RKO (cell line): ENCODE measurements at regions not wholly inside any gene's neighbourhood (a gene's known extent, or its start where the extent isn't known, plus 50 kb on each side); places are given as distances from the start of the nearest gene placed in this dataset.

Experiments used
- DNase-seq: peaks from one replicate; pipeline ENCODE4 v3.0.0-alpha.2; 2016; ENCODE audit warnings: low spot score

- no peak for DNase-seq
Observed at GRCh38 chr6:137761487-137761886, 105.6 kb upstream of the TNFAIP3 start.

GRCh38 chr6:137762168-137763090 lies 104.6 kb upstream of the TNFAIP3 start:
- no peak for DNase-seq

GRCh38 chr6:137763436-137763835 lies 103.6 kb upstream of the TNFAIP3 start:
- DNase-seq: no peak

GRCh38 chr6:137763886-137764285 lies 103.2 kb upstream of the TNFAIP3 start:
- DNase-seq: no peak

GRCh38 chr6:137764464-137764863 lies 102.6 kb upstream of the TNFAIP3 start:
- no peak for DNase-seq

GRCh38 chr6:137765059-137765458 lies 102.0 kb upstream of the TNFAIP3 start:
- no peak for DNase-seq

GRCh38 chr6:137766596-137767370 lies 100.3 kb upstream of the TNFAIP3 start:
- no peak for DNase-seq

GRCh38 chr6:137767465-137767864 lies 99.6 kb upstream of the TNFAIP3 start:
- DNase-seq: no peak

- no peak for DNase-seq
Observed at GRCh38 chr6:137767911-137768690, 99.0 kb upstream of the TNFAIP3 start.

GRCh38 chr6:137768935-137769334 lies 98.1 kb upstream of the TNFAIP3 start:
- no peak for DNase-seq

GRCh38 chr6:137769797-137770362 lies 97.2 kb upstream of the TNFAIP3 start:
- no peak for DNase-seq

GRCh38 chr6:137772541-137773250 lies 94.4 kb upstream of the TNFAIP3 start:
- no peak for DNase-seq

- DNase-seq: no peak
Observed at GRCh38 chr6:137775227-137775626, 91.8 kb upstream of the TNFAIP3 start.

- DNase-seq: no peak
Observed at GRCh38 chr6:137775720-137776119, 91.3 kb upstream of the TNFAIP3 start.

- DNase-seq: no peak
Observed at GRCh38 chr6:137776256-137776655, 90.8 kb upstream of the TNFAIP3 start.

GRCh38 chr6:137776786-137777686 lies 90.0 kb upstream of the TNFAIP3 start:
- no peak for DNase-seq

GRCh38 chr6:137777687-137778075 lies 89.4 kb upstream of the TNFAIP3 start:
- no peak for DNase-seq

GRCh38 chr6:137779982-137780381 lies 87.1 kb upstream of the TNFAIP3 start:
- DNase-seq: no peak

GRCh38 chr6:137780447-137781034 lies 86.5 kb upstream of the TNFAIP3 start:
- DNase-seq: no peak

GRCh38 chr6:137781639-137782038 lies 85.4 kb upstream of the TNFAIP3 start:
- DNase-seq: no peak
